ENCODE measurements at regions not wholly inside any gene's neighbourhood (a gene's known extent, or its start where the extent isn't known, plus 50 kb on each side); places are given as distances from the start of the nearest gene placed in this dataset.
"Not testable (repeated sequence)": the region's sequence is repeated elsewhere in the genome, so short reads cannot be mapped to it uniquely, and the experiment has no call there.

- TF ChIP-seq CTCF (IDR thresholded peaks at IDR 0.05; ENCODE audit: unreplicated experiment), result no peak
- Mint-ChIP-seq H3K4me1 (ENCODE audit: insufficient read depth, unreplicated experiment) (no peaks in the 10 kb centered on the region), H3K27ac (ENCODE audit: low read depth, unreplicated experiment) (no peak overlapping the region), H3K4me3 (ENCODE audit: unreplicated experiment) (no peak overlapping the region), H3K9me3 (ENCODE audit: unreplicated experiment) (no peaks in the 10 kb centered on the region), H3K36me3 (ENCODE audit: insufficient read depth, unreplicated experiment) (peaks cover 8% of the 10 kb centered on the region), H3K27me3 (ENCODE audit: insufficient read depth, unreplicated experiment) (peaks cover 10% of the 10 kb centered on the region)
- intact Hi-C loops (cut with micrococcal nuclease), result no loop called here
- BruUV-seq (replicated peaks), result no TSS peak
- POLR2A ChIA-PET, result no interaction called here
- CTCF ChIA-PET, result interaction anchor here (0.6 kb wide), 2 partner anchors 252 to 292 kb away, joined by 3 read pairs; no protein-coding TSS in a partner anchor
- no peak for DNase-seq (ENCODE audit: unreplicated experiment)
These were observed 96.3 kb downstream of the PTPRS start for GRCh38 chr19:5244351-5244750.

- intact Hi-C loops (cut with micrococcal nuclease), result no loop called here
- Mint-ChIP-seq H3K27me3 (ENCODE audit: insufficient read depth, unreplicated experiment) (peaks cover 14% of the 10 kb centered on the region), H3K27ac (ENCODE audit: low read depth, unreplicated experiment) (no peak overlapping the region), H3K9me3 (ENCODE audit: unreplicated experiment) (no peaks in the 10 kb centered on the region), H3K4me3 (ENCODE audit: unreplicated experiment) (no peak overlapping the region), H3K4me1 (ENCODE audit: insufficient read depth, unreplicated experiment) (no peaks in the 10 kb centered on the region), H3K36me3 (ENCODE audit: insufficient read depth, unreplicated experiment) (peaks cover 8% of the 10 kb centered on the region)
- CTCF ChIA-PET, result no interaction called here
- POLR2A ChIA-PET, result interaction anchor here (1.2 kb wide), 1 partner anchor 9 kb away, joined by 4 read pairs; no protein-coding TSS in a partner anchor
- no TSS peak for BruUV-seq (replicated peaks)
- no peak for TF ChIP-seq CTCF (IDR thresholded peaks at IDR 0.05; ENCODE audit: unreplicated experiment)
- DNase-seq (ENCODE audit: unreplicated experiment), result no peak
These were observed 96.7 kb downstream of the PTPRS start for GRCh38 chr19:5243878-5244277.

GRCh38 chr19:5241896-5242295 is 98.7 kb downstream of the PTPRS start:
- DNase-seq (ENCODE audit: unreplicated experiment); H3K36me3 Mint-ChIP-seq (ENCODE audit: insufficient read depth, unreplicated experiment); H3K9me3 Mint-ChIP-seq (ENCODE audit: unreplicated experiment); CTCF ChIA-PET; BruUV-seq (replicated peaks); POLR2A ChIA-PET; H3K4me1 Mint-ChIP-seq (ENCODE audit: insufficient read depth, unreplicated experiment); H3K4me3 Mint-ChIP-seq (ENCODE audit: unreplicated experiment); H3K27ac Mint-ChIP-seq (ENCODE audit: low read depth, unreplicated experiment); intact Hi-C loops (cut with micrococcal nuclease): not testable (repeated sequence)
- peaks cover 17% of the 10 kb centered on the region for H3K27me3 Mint-ChIP-seq (ENCODE audit: insufficient read depth, unreplicated experiment)

- intact Hi-C loops (cut with micrococcal nuclease), result no loop called here
- CTCF ChIA-PET, result no interaction called here
- peaks cover 17% of the 10 kb centered on the region for H3K27me3 Mint-ChIP-seq (ENCODE audit: insufficient read depth, unreplicated experiment)
- BruUV-seq (replicated peaks), result no TSS peak
- H3K4me3 Mint-ChIP-seq (ENCODE audit: unreplicated experiment), result no peak overlapping the region
- no peak for DNase-seq (ENCODE audit: unreplicated experiment)
- TF ChIP-seq CTCF (IDR thresholded peaks at IDR 0.05; ENCODE audit: unreplicated experiment), result no peak
- H3K4me1 Mint-ChIP-seq (ENCODE audit: insufficient read depth, unreplicated experiment), result no peaks in the 10 kb centered on the region
- POLR2A ChIA-PET, result no interaction called here
- H3K36me3 Mint-ChIP-seq (ENCODE audit: insufficient read depth, unreplicated experiment), result peaks cover 8% of the 10 kb centered on the region
- no peak overlapping the region for H3K27ac Mint-ChIP-seq (ENCODE audit: low read depth, unreplicated experiment)
- H3K9me3 Mint-ChIP-seq (ENCODE audit: unreplicated experiment), result no peaks in the 10 kb centered on the region
These were observed 100.6 kb downstream of the PTPRS start for GRCh38 chr19:5240011-5240410.

GRCh38 chr19:5238700-5239099 is 101.9 kb downstream of the PTPRS start:
- no TSS peak for BruUV-seq (replicated peaks)
- no peaks in the 10 kb centered on the region for H3K4me1 Mint-ChIP-seq (ENCODE audit: insufficient read depth, unreplicated experiment)
- no peak for TF ChIP-seq CTCF (IDR thresholded peaks at IDR 0.05; ENCODE audit: unreplicated experiment)
- H3K9me3 Mint-ChIP-seq (ENCODE audit: unreplicated experiment), result no peaks in the 10 kb centered on the region
- intact Hi-C loops (cut with micrococcal nuclease), result no loop called here
- CTCF ChIA-PET, result no interaction called here
- H3K27me3 Mint-ChIP-seq (ENCODE audit: insufficient read depth, unreplicated experiment), result peaks cover 17% of the 10 kb centered on the region
- DNase-seq (ENCODE audit: unreplicated experiment), result no peak
- no peak overlapping the region for H3K27ac Mint-ChIP-seq (ENCODE audit: low read depth, unreplicated experiment)
- POLR2A ChIA-PET, result no interaction called here
- no peaks in the 10 kb centered on the region for H3K36me3 Mint-ChIP-seq (ENCODE audit: insufficient read depth, unreplicated experiment)
- no peak overlapping the region for H3K4me3 Mint-ChIP-seq (ENCODE audit: unreplicated experiment)
